ENCODE measurements at regions not wholly inside any gene's neighbourhood (a gene's known extent, or its start where the extent isn't known, plus 50 kb on each side); places are given as distances from the start of the nearest gene placed in this dataset.
A peak's percentile ranks its signal among the peaks of the same experiment; 100 is the strongest.

GRCh38 chr7:443279-443833 is 76.3 kb downstream of the PDGFA start:
- TF ChIP-seq POLR2AphosphoS5 (IDR thresholded peaks at IDR 0.05) (no peak), CTCF (IDR thresholded peaks at IDR 0.05) (no peak), POLR2A (IDR thresholded peaks at IDR 0.05) (no peak)
- intact Hi-C loops (cut with DNase I; ENCODE audit: low total_unique reads) = no loop called here
- Histone ChIP-seq H3K9me3 (no peaks in the 10 kb centered on the region), H3K27ac (no peak overlapping the region), H3K27me3 (peaks cover 0 to 4% of the 10 kb centered on the region in 2 donors), H3K36me3 (no peaks in the 10 kb centered on the region), H3K4me3 (no peak overlapping the region), H3K4me1 (no peaks in the 10 kb centered on the region)
- no peak for DNase-seq (ENCODE audit: low spot score in 2 of 2)

- Histone ChIP-seq H3K4me1 (no peaks in the 10 kb centered on the region), H3K27me3 (peaks cover 0 to 4% of the 10 kb centered on the region in 2 donors), H3K36me3 (no peaks in the 10 kb centered on the region), H3K27ac (peak overlapping the region in 1 of 2 donors; percentile 43), H3K9me3 (no peaks in the 10 kb centered on the region), H3K4me3 (no peak overlapping the region)
- TF ChIP-seq POLR2AphosphoS5 (IDR thresholded peaks at IDR 0.05) (no peak), CTCF (IDR thresholded peaks at IDR 0.05) (no peak), POLR2A (IDR thresholded peaks at IDR 0.05) (no peak)
- no peak for DNase-seq (ENCODE audit: low spot score in 2 of 2)
- intact Hi-C loops (cut with DNase I; ENCODE audit: low total_unique reads) = loop anchor here (5.0 kb wide), 1 partner anchor 1113 kb away; the partner anchor contains the start of gene TMEM184A
Measured at GRCh38 chr7:444606-445005, 75.0 kb downstream of the PDGFA start.

- DNase-seq (ENCODE audit: low spot score in 2 of 2) = no peak
- Histone ChIP-seq H3K4me3 (no peak overlapping the region), H3K36me3 (no peaks in the 10 kb centered on the region), H3K9me3 (no peaks in the 10 kb centered on the region), H3K27me3 (peaks cover 0 to 4% of the 10 kb centered on the region in 2 donors), H3K27ac (peak overlapping the region; percentile 25 to 43), H3K4me1 (no peaks in the 10 kb centered on the region)
- intact Hi-C loops (cut with DNase I; ENCODE audit: low total_unique reads) = loop anchor here (5.0 kb wide), 1 partner anchor 1112 kb away; the partner anchor contains the start of gene TMEM184A
- TF ChIP-seq CTCF (IDR thresholded peaks at IDR 0.05) (no peak), POLR2AphosphoS5 (IDR thresholded peaks at IDR 0.05) (no peak), POLR2A (IDR thresholded peaks at IDR 0.05) (no peak)
Measured at GRCh38 chr7:445020-445419, 74.6 kb downstream of the PDGFA start.

GRCh38 chr7:445563-446288 is 73.9 kb downstream of the PDGFA start:
- intact Hi-C loops (cut with DNase I; ENCODE audit: low total_unique reads) = loop anchor here (5.0 kb wide), 1 partner anchor 1112 kb away; the partner anchor contains the start of gene TMEM184A
- peaks cover 0 to 4% of the 10 kb centered on the region in 2 donors for H3K27me3 ChIP-seq
- H3K36me3 ChIP-seq = no peaks in the 10 kb centered on the region
- TF ChIP-seq POLR2AphosphoS5 (IDR thresholded peaks at IDR 0.05) = no peak
- no peak for TF ChIP-seq POLR2A (IDR thresholded peaks at IDR 0.05)
- TF ChIP-seq CTCF (IDR thresholded peaks at IDR 0.05) = no peak
- DNase-seq (ENCODE audit: low spot score in 2 of 2) = no peak
- H3K9me3 ChIP-seq = no peaks in the 10 kb centered on the region
- no peak overlapping the region for H3K4me3 ChIP-seq
- no peaks in the 10 kb centered on the region for H3K4me1 ChIP-seq
- H3K27ac ChIP-seq = peak overlapping the region; percentile 40 to 43

- no peak for TF ChIP-seq POLR2AphosphoS5 (IDR thresholded peaks at IDR 0.05)
- TF ChIP-seq CTCF (IDR thresholded peaks at IDR 0.05) = no peak
- no peak for TF ChIP-seq POLR2A (IDR thresholded peaks at IDR 0.05)
- Histone ChIP-seq H3K4me1 (no peaks in the 10 kb centered on the region), H3K9me3 (no peaks in the 10 kb centered on the region), H3K27me3 (peaks cover 0 to 3% of the 10 kb centered on the region in 2 donors), H3K27ac (peak overlapping the region; percentile 32 to 40), H3K36me3 (no peaks in the 10 kb centered on the region), H3K4me3 (no peak overlapping the region)
- intact Hi-C loops (cut with DNase I; ENCODE audit: low total_unique reads) = loop anchor here (5.0 kb wide), 1 partner anchor 1111 kb away; the partner anchor contains the start of gene TMEM184A
- no peak for DNase-seq (ENCODE audit: low spot score in 2 of 2)
Measured at GRCh38 chr7:446289-446935, 73.2 kb downstream of the PDGFA start.

Data from breast epithelium (tissue), 4 donors.